H1 (cell line): ENCODE measurements at regions not wholly inside any gene's neighbourhood (a gene's known extent, or its start where the extent isn't known, plus 50 kb on each side); places are given as distances from the start of the nearest gene placed in this dataset.

ENCODE experiments used
- CTCF ChIA-PET: fragments of 300-600 bp; sonication (Branson Sonifier 250); formaldehyde crosslinking; loops from one replicate; lab custom pipeline; 2021; ENCODE audit not compliant: partially characterized antibody; lab: Charles Lee
- POLR2A ChIA-PET: fragments of 300-600 bp; sonication (Branson Sonifier 250); formaldehyde crosslinking; loops from one replicate; lab custom pipeline; 2021; ENCODE audit warnings: inconsistent platforms; ENCODE audit not compliant: partially characterized antibody; lab: Charles Lee
- DNase-seq, 2 experiments: peaks; one replicate each; pipeline versions ENCODE4 v3.0.0 to v3.0.0-alpha.2; 2010 to 2022; ENCODE audit warnings: low spot score in 2 of 2, low read depth in 1 of 2, mixed read lengths in 1 of 2
- FAIRE-seq: peaks from 2 replicates; lab custom pipeline; 2011; peaks lifted over from hg19 to GRCh38; lab: Jason Lieb, UNC
- H2AFZ ChIP-seq: 2 replicates; pipeline ENCODE4 v1.8.1; 2012; ENCODE audit warnings: low read length, inconsistent platforms
- H2AK5ac ChIP-seq: 2 replicates; pipeline ENCODE4 v1.6.1; 2013; ENCODE audit warnings: low read depth, low read length
- H2BK120ac ChIP-seq: replicated peaks from 2 replicates; pipeline ENCODE3; 2013; ENCODE audit warnings: low read depth, low read length, inconsistent platforms
- H2BK12ac ChIP-seq: 2 replicates; pipeline ENCODE4 v1.6.1; 2013; ENCODE audit warnings: low read depth, low read length
- H2BK15ac ChIP-seq: 2 replicates; pipeline ENCODE4 v1.6.1; 2013; ENCODE audit warnings: low read length
- H2BK20ac ChIP-seq: 2 replicates; pipeline ENCODE4 v1.6.1; 2013; ENCODE audit warnings: low read length
- H2BK5ac ChIP-seq: 2 replicates; pipeline ENCODE4 v1.6.1; 2013; ENCODE audit warnings: low read depth, low read length
- H3K14ac ChIP-seq: 2 replicates; pipeline ENCODE4 v1.6.1; 2013; ENCODE audit warnings: inconsistent platforms; ENCODE audit not compliant: insufficient read length
- H3K18ac ChIP-seq: 2 replicates; pipeline ENCODE4 v1.6.1; 2013; ENCODE audit warnings: low read length; ENCODE audit errors: extremely low read depth
- H3K23ac ChIP-seq: 2 replicates; pipeline ENCODE4 v1.6.1; 2013; ENCODE audit warnings: inconsistent platforms; ENCODE audit not compliant: insufficient read length
- H3K23me2 ChIP-seq: 2 replicates; pipeline ENCODE4 v1.6.1; 2013; ENCODE audit warnings: low read depth, low read length
- H3K27ac ChIP-seq: 2 replicates; pipeline ENCODE4 v1.6.1; 2011; ENCODE audit warnings: low read depth, low read length, inconsistent platforms
- H3K27me3 ChIP-seq, 4 experiments: replicated peaks in 1 of 4; 1 replicate in 1 of 4; 2 replicates in 3 of 4; pipeline versions ENCODE4 v1.6.1 to v1.8.1; 2011 to 2013; ENCODE audit warnings: low read length in 3 of 4, mild to moderate bottlenecking in 3 of 4, inconsistent platforms in 2 of 4, mixed read lengths in 2 of 4, moderate library complexity in 1 of 4; ENCODE audit not compliant: control insufficient read depth in 3 of 4, insufficient read depth in 3 of 4; ENCODE audit errors: extremely low read depth in 1 of 4
- H3K36me3 ChIP-seq, 4 experiments: 2 replicates each; pipeline versions ENCODE4 v1.6.1 to v1.8.1; 2011 to 2013; ENCODE audit warnings: mild to moderate bottlenecking in 4 of 4, low read length in 3 of 4, moderate library complexity in 2 of 4, control low read depth in 1 of 4, inconsistent platforms in 1 of 4; ENCODE audit not compliant: insufficient read depth in 4 of 4, control insufficient read depth in 2 of 4
- H3K4ac ChIP-seq: replicated peaks from 2 replicates; pipeline ENCODE3; 2013; ENCODE audit warnings: low read length, low read depth, mixed read lengths, inconsistent platforms; ENCODE audit not compliant: insufficient read length
- H3K4me1 ChIP-seq, 4 experiments: replicated peaks in 1 of 4; 1 replicate in 1 of 4; 2 replicates in 3 of 4; pipeline versions ENCODE4 v1.6.1 to v1.8.1; 2011 to 2013; ENCODE audit warnings: low read length in 3 of 4, inconsistent platforms in 2 of 4, mixed read lengths in 1 of 4; ENCODE audit not compliant: insufficient read depth in 4 of 4, control insufficient read depth in 3 of 4
- H3K4me2 ChIP-seq, 2 experiments: 2 replicates each; pipeline versions ENCODE4 v1.6.1 to v1.8.1; 2011 to 2013; ENCODE audit warnings: low read depth in 2 of 2, low read length in 2 of 2, control low read depth in 1 of 2, inconsistent platforms in 1 of 2, mild to moderate bottlenecking in 1 of 2; ENCODE audit not compliant: insufficient read depth in 1 of 2
- H3K4me3 ChIP-seq, 4 experiments: fragments of 200-600, 300-600 bp in 1 of 4; sonication (generic), shearing (Covaris generic), sonication (Bioruptor Twin) in 1 of 4; 2 replicates each; pipeline versions ENCODE4 v1.5.1 to v1.8.1; 2011 to 2016; ENCODE audit warnings: low read length in 4 of 4, low read depth in 3 of 4, control low read depth in 2 of 4, inconsistent platforms in 2 of 4, mild to moderate bottlenecking in 2 of 4, mixed read lengths in 1 of 4, moderate library complexity in 1 of 4; ENCODE audit not compliant: insufficient read depth in 2 of 4; ENCODE audit errors: extremely low read depth in 1 of 4
- H3K56ac ChIP-seq: replicated peaks from 2 replicates; pipeline ENCODE3; 2013; ENCODE audit warnings: low read depth, mild to moderate bottlenecking, mixed read lengths, low read length, inconsistent platforms; ENCODE audit not compliant: insufficient read length
- H3K79me1 ChIP-seq: 2 replicates; pipeline ENCODE4 v1.6.1; 2013; ENCODE audit warnings: low read depth, low read length, control low read depth
- H3K79me2 ChIP-seq, 2 experiments: 2 replicates each; pipeline versions ENCODE4 v1.6.1 to v1.8.1; 2012 to 2013; ENCODE audit warnings: low read length in 2 of 2, mild to moderate bottlenecking in 2 of 2, inconsistent platforms in 1 of 2; ENCODE audit not compliant: insufficient read depth in 2 of 2, control insufficient read depth in 1 of 2
- H3K9ac ChIP-seq, 4 experiments: replicated peaks in 1 of 4; 1 replicate in 1 of 4; 2 replicates in 3 of 4; pipeline versions ENCODE4 v1.6.1 to v1.8.1; 2011 to 2013; ENCODE audit warnings: low read depth in 3 of 4, low read length in 3 of 4, control low read depth in 2 of 4, mild to moderate bottlenecking in 2 of 4, moderate library complexity in 2 of 4, inconsistent platforms in 1 of 4; ENCODE audit errors: extremely low read depth in 1 of 4
- H3K9me3 ChIP-seq, 2 experiments: 2 replicates each; pipeline versions ENCODE4 v1.6.1 to v1.8.1; 2012 to 2013; ENCODE audit warnings: mild to moderate bottlenecking in 2 of 2, moderate library complexity in 2 of 2, control low read depth in 1 of 2, inconsistent platforms in 1 of 2, low read depth in 1 of 2, low read length in 1 of 2, mixed read lengths in 1 of 2; ENCODE audit not compliant: insufficient read depth in 2 of 2
- H4K20me1 ChIP-seq, 2 experiments: replicated peaks in 1 of 2; 2 replicates each; pipeline versions ENCODE3 to v1.8.1; 2011 to 2013; ENCODE audit warnings: inconsistent platforms in 2 of 2, low read length in 2 of 2, mild to moderate bottlenecking in 1 of 2; ENCODE audit not compliant: insufficient read depth in 2 of 2, control insufficient read depth in 1 of 2
- H4K5ac ChIP-seq: 2 replicates; pipeline ENCODE4 v1.6.1; 2013; ENCODE audit warnings: low read length, low read depth, mixed read lengths, inconsistent platforms; ENCODE audit not compliant: insufficient read length
- H4K8ac ChIP-seq: 2 replicates; pipeline ENCODE4 v1.8.0; 2013; ENCODE audit warnings: mild to moderate bottlenecking, moderate library complexity, low read length, inconsistent platforms; ENCODE audit not compliant: insufficient read depth; ENCODE audit errors: extremely low read depth
- H4K91ac ChIP-seq: replicated peaks from 2 replicates; pipeline ENCODE3; 2013; ENCODE audit warnings: low read length, mixed read lengths, inconsistent platforms; ENCODE audit not compliant: insufficient read length
- EP300 ChIP-seq, 2 experiments: IDR thresholded peaks; 1 replicate in 1 of 2; 2 replicates in 1 of 2; pipeline ENCODE4 v1.6.1; 2011 to 2012; ENCODE audit warnings: low read depth in 2 of 2, low read length in 2 of 2, mild to moderate bottlenecking in 2 of 2, borderline replicate concordance in 1 of 2, inconsistent platforms in 1 of 2, moderate library complexity in 1 of 2
- JUND ChIP-seq: IDR thresholded peaks from 2 replicates; pipeline ENCODE4 v1.6.1; 2011; ENCODE audit warnings: mild to moderate bottlenecking, improper control_type of control experiment, low read length
- KDM1A ChIP-seq: fragments of 200-600, 300-600 bp; sonication (generic); IDR thresholded peaks from 2 replicates; pipeline ENCODE4 v1.7.1; 2016; ENCODE audit warnings: mild to moderate bottlenecking, low read length, borderline replicate concordance
- KDM4A ChIP-seq: IDR thresholded peaks from one replicate; pipeline ENCODE4 v1.7.1; 2012; ENCODE audit warnings: low read depth, mild to moderate bottlenecking, moderate library complexity, low read length, inconsistent platforms; ENCODE audit not compliant: severe bottlenecking
- NANOG ChIP-seq: IDR thresholded peaks from 2 replicates; pipeline ENCODE4 v1.6.1; 2011; ENCODE audit warnings: low read length, low read depth, mild to moderate bottlenecking, inconsistent platforms; ENCODE audit not compliant: insufficient read depth, poor library complexity, severe bottlenecking
- RFX5 ChIP-seq: IDR thresholded peaks from 2 replicates; pipeline ENCODE4 v1.6.1; 2011; ENCODE audit warnings: low read depth, low read length, improper control_type of control experiment, borderline replicate concordance
- SIN3A ChIP-seq, 2 experiments: IDR thresholded peaks in 1 of 2; conservative IDR thresholded peaks in 1 of 2; 2 replicates each; pipeline ENCODE4 v1.6.1; 2011 to 2012; ENCODE audit warnings: low read length in 2 of 2, improper control_type of control experiment in 1 of 2, low read depth in 1 of 2, mild to moderate bottlenecking in 1 of 2
- SIRT6 ChIP-seq: IDR thresholded peaks from one replicate; pipeline ENCODE4 v1.7.1; 2012; ENCODE audit warnings: low read length, inconsistent platforms
- SUZ12 ChIP-seq: fragments of 200-600 bp; sonication (generic); IDR thresholded peaks from 2 replicates; pipeline ENCODE4 v1.6.1; 2012; ENCODE audit warnings: mild to moderate bottlenecking, inconsistent platforms, low read length, moderate library complexity, mixed read lengths
- TEAD4 ChIP-seq: IDR thresholded peaks from 2 replicates; pipeline ENCODE4 v1.6.1; 2012; ENCODE audit warnings: low read depth, low read length, inconsistent platforms, mixed read lengths
- YY1 ChIP-seq: IDR thresholded peaks from 2 replicates; pipeline ENCODE4 v1.6.1; 2011; ENCODE audit warnings: low read depth, mild to moderate bottlenecking, low read length
- ZNF274 ChIP-seq: IDR thresholded peaks from 2 replicates; pipeline ENCODE4 v1.7.0; 2012; ENCODE audit warnings: low read length, borderline replicate concordance; ENCODE audit errors: extremely low read depth
- WGBS, 2 experiments: shearing (Covaris generic) in 1 of 2; methylation state at CpG; one replicate each; pipeline versions ENCODE4 v1.1.6 to v1.1.7; 2013 to 2015; ENCODE audit warnings: low lambda C conversion rate in 2 of 2, mixed read lengths in 2 of 2, inconsistent platforms in 1 of 2, low coverage in 1 of 2, missing lambda C conversion rate in 1 of 2; ENCODE audit not compliant: insufficient replicate concordance in 2 of 2, insufficient coverage in 1 of 2, insufficient read length in 1 of 2; ENCODE audit errors: extremely low coverage in 1 of 2, missing lambda C conversion rate in 1 of 2; 5-methylcytosine and 5-hydroxymethylcytosine counted together
- TF ChIP-seq, protein P1 (sequence below): IDR thresholded peaks from 2 replicates; pipeline ENCODE4 v1.6.1; 2012; ENCODE audit warnings: low read length, inconsistent platforms

DNA sequence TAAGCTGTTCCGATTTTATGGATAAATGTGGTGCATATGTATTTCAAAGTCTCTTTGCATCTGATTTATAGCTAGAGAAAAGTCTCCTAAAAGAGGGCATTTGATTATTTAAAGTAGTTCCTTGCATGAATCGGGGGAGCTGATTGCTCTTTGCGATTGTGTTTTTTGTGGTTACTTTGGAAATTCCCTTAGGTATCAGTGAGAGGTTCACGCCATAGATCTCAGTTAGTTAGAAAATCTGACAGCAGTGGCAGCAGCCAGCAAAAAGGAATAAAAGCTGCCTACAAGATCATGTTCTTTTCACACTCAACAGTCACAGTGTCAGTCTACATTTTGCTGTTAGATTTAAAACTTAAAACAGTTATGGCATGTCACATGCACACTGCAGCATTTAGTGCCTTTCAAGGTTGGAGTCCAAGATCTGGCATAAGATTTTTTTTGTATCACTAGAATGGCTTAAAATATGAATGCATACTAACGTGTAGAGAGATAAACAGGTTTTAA lies 436.5 kb upstream of the PCDH20 start:
- POLR2A ChIA-PET = no interaction called here
- no peaks in the 10 kb centered on the region for H3K36me3 ChIP-seq
- CTCF ChIA-PET = no interaction called here
- TF ChIP-seq JUND = no peak
- TF ChIP-seq SIN3A (conservative IDR thresholded peaks at IDR 0.05 in 1 of 2, IDR thresholded peaks at IDR 0.05 in 1 of 2; ENCODE audit: low read depth in 1 of 2, low read length in 2 of 2) = no peak
- TF ChIP-seq NANOG = no peak
- TF ChIP-seq TEAD4 = no peak
- no peak for TF ChIP-seq KDM1A
- TF ChIP-seq, protein P1, sequence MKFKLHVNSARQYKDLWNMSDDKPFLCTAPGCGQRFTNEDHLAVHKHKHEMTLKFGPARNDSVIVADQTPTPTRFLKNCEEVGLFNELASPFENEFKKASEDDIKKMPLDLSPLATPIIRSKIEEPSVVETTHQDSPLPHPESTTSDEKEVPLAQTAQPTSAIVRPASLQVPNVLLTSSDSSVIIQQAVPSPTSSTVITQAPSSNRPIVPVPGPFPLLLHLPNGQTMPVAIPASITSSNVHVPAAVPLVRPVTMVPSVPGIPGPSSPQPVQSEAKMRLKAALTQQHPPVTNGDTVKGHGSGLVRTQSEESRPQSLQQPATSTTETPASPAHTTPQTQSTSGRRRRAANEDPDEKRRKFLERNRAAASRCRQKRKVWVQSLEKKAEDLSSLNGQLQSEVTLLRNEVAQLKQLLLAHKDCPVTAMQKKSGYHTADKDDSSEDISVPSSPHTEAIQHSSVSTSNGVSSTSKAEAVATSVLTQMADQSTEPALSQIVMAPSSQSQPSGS = no peak
- TF ChIP-seq EP300 (IDR thresholded peaks at IDR 0.05; ENCODE audit: borderline replicate concordance in 1 of 2, low read depth in 2 of 2, low read length in 2 of 2) = no peak
- TF ChIP-seq KDM4A = no peak
- no peak for TF ChIP-seq YY1
- TF ChIP-seq ZNF274 = no peak
- TF ChIP-seq RFX5 = no peak
- TF ChIP-seq SUZ12 = no peak
- no peak for TF ChIP-seq SIRT6

More for the DNA sequence above, 436.5 kb upstream of the PCDH20 start:
- Histone ChIP-seq H3K14ac (no peak overlapping the region), H3K9ac (no peak overlapping the region), H4K8ac (no peak overlapping the region), H3K18ac (no peak overlapping the region), H3K79me2 (no peaks in the 10 kb centered on the region), H3K4me1 (no peaks in the 10 kb centered on the region), H2BK5ac (no peak overlapping the region), H2AFZ (no peak overlapping the region), H4K91ac (no peak overlapping the region), H2AK5ac (no peak overlapping the region), H3K23me2 (no peaks in the 10 kb centered on the region), H4K5ac (no peak overlapping the region), H2BK15ac (no peak overlapping the region), H4K20me1 (no peaks in the 10 kb centered on the region), H3K4me3 (no peak overlapping the region), H2BK12ac (no peak overlapping the region), H2BK20ac (no peak overlapping the region), H3K4ac (no peak overlapping the region), H3K79me1 (no peaks in the 10 kb centered on the region), H2BK120ac (no peak overlapping the region), H3K4me2 (no peak overlapping the region), H3K23ac (no peak overlapping the region), H3K27me3 (no peaks in the 10 kb centered on the region), H3K56ac (no peak overlapping the region), H3K9me3 (no peaks in the 10 kb centered on the region), H3K27ac (no peak overlapping the region)
- FAIRE-seq = no peak
- WGBS, 2 experiments = 92% methylated on average over 5 of the region's 5 CpGs; no CpG with 5 or more reads in 1 of the 2 experiments
- no peak for DNase-seq
